ENCODE measurements at regions not wholly inside any gene's neighbourhood (a gene's known extent, or its start where the extent isn't known, plus 50 kb on each side); places are given as distances from the start of the nearest gene placed in this dataset.

DNA sequence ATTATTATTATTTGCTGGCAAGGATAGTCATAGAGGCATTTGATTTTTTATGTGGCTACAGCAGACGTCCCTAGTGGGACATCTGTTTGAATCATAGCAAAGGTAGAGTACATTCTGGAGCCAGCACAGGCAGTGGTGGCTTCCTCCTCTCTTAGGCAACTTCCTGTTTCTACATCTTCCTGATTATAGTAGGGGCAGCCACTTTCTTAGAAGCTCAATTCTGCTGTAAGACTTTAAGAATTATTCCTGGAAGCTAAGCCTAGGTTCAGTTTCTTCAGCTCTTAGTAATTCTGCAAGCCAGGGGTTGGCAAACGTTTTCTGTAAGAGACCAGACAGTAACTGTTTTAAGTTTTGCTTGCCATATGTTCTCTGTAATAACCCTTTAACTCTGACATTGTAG, 129.3 kb upstream of the TENM4 start:
- DNase-seq (ENCODE audit: low read depth), result no peak
- TF ChIP-seq, protein P1, sequence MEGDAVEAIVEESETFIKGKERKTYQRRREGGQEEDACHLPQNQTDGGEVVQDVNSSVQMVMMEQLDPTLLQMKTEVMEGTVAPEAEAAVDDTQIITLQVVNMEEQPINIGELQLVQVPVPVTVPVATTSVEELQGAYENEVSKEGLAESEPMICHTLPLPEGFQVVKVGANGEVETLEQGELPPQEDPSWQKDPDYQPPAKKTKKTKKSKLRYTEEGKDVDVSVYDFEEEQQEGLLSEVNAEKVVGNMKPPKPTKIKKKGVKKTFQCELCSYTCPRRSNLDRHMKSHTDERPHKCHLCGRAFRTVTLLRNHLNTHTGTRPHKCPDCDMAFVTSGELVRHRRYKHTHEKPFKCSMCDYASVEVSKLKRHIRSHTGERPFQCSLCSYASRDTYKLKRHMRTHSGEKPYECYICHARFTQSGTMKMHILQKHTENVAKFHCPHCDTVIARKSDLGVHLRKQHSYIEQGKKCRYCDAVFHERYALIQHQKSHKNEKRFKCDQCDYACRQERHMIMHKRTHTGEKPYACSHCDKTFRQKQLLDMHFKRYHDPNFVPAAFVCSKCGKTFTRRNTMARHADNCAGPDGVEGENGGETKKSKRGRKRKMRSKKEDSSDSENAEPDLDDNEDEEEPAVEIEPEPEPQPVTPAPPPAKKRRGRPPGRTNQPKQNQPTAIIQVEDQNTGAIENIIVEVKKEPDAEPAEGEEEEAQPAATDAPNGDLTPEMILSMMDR (IDR thresholded peaks at IDR 0.05; ENCODE audit: insufficient read depth, low read length, poor library complexity, severe bottlenecking), result no peak
- no peaks in the 10 kb centered on the region for H3K36me3 ChIP-seq (ENCODE audit: control insufficient read depth, insufficient read depth, low read length)
- H3K4me3 ChIP-seq (ENCODE audit: low read depth, low read length), result no peak overlapping the region
- no peaks in the 10 kb centered on the region for H3K27me3 ChIP-seq (ENCODE audit: control insufficient read depth, insufficient read depth, low read length)

DNA sequence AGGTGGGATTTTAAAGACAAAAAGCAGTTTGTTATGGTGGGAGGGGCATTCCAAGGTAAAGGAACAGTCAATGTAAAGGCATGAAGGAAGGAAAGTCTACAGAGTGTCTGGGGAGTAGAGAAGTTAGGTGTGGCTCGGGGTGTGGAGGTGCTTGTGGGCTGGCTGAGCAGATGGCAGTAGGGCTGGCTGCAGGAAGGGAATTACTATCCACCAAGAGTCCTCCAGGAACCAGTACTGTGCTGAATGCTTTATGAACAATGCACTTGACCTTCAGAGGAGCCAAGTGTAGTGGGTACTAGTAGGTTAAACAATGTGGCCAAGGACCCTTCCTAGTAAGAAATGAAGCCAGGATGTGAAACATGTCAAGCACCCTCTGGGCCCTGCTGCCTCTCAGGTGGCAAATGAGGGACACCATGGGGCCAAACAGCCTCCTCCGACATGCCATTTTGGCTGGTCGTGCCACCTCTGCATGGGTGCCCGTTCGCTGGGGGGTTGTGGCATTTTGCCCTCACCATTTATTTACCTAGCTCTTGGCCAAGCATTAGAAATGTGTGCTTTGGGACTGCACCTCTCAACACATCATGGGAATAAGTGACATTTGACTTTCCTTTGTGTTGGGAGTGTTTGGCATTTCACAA, 123.6 kb upstream of the TENM4 start:
- DNase-seq (ENCODE audit: low read depth), result no peak
- Histone ChIP-seq H3K27me3 (ENCODE audit: control insufficient read depth, insufficient read depth, low read length) (no peaks in the 10 kb centered on the region), H3K36me3 (ENCODE audit: control insufficient read depth, insufficient read depth, low read length) (no peaks in the 10 kb centered on the region), H3K4me3 (ENCODE audit: low read depth, low read length) (no peak overlapping the region)
- TF ChIP-seq, protein P1 (IDR thresholded peaks at IDR 0.05; ENCODE audit: insufficient read depth, low read length, poor library complexity, severe bottlenecking), result no peak

DNA sequence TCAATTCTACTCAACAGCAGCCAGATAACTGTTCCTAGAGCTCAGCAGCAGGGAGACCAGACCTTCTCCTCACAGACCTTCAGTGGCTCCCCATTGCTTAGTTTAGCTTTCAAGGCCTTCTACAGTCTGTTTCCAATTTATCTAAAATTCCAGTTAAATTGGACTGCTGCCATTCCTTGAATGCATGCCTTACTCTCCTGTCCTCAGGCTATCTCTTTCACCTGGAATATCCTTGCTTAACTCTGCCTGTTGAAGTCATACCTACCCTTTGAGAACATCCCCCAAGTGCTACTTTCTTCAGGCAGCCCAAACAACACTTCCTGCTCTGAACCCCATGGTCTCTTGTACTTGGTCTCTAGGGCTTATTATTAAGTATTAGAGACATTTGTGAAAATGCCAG, 120.7 kb upstream of the TENM4 start:
- no peak for DNase-seq (ENCODE audit: low read depth)
- H3K36me3 ChIP-seq (ENCODE audit: control insufficient read depth, insufficient read depth, low read length), result no peaks in the 10 kb centered on the region
- H3K27me3 ChIP-seq (ENCODE audit: control insufficient read depth, insufficient read depth, low read length), result no peaks in the 10 kb centered on the region
- TF ChIP-seq, protein P1 (IDR thresholded peaks at IDR 0.05; ENCODE audit: insufficient read depth, low read length, poor library complexity, severe bottlenecking), result no peak
- H3K4me3 ChIP-seq (ENCODE audit: low read depth, low read length), result no peak overlapping the region

DNA sequence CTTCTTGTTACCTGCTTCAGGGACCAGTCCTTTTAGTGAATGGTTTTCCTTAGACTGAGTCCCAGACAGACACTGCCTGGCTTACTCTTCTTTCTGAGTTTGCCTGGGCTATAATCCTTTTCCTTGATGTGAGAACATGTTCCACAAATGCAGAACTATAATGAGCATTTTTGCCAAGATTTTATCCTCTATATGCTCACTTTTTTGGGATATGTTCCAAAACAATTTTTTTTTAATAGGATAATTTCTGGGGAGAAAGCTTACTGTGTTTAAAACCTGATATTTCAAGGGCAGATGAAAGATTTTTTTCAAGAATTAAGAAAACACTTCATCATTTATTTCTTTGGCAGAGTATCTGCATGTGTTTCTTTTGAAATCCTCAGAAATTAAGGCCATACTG, 110.0 kb upstream of the TENM4 start:
- Histone ChIP-seq H3K27me3 (ENCODE audit: control insufficient read depth, insufficient read depth, low read length) (no peaks in the 10 kb centered on the region), H3K4me3 (ENCODE audit: low read depth, low read length) (no peak overlapping the region), H3K36me3 (ENCODE audit: control insufficient read depth, insufficient read depth, low read length) (no peaks in the 10 kb centered on the region)
- TF ChIP-seq, protein P1 (IDR thresholded peaks at IDR 0.05; ENCODE audit: insufficient read depth, low read length, poor library complexity, severe bottlenecking), result no peak
- no peak for DNase-seq (ENCODE audit: low read depth)

DNA sequence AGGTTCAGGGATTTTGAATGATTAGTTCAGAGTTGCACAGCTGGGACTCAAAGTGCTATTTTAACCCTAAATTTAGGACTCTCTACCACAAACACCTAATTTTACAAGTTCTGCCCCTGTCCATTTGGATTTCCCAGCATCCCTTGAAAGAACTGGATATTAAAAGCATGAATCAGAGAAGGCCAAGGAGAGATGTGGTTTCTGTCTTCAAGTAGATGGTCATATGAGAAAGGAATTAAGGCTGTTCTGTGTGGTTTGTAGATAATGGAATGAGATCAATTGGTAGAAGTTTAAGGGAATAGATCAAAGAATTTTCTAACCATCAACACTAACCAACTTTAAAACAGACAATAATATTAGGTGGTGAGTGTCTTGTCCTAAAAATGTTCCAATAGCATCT, 106.4 kb upstream of the TENM4 start:
- DNase-seq (ENCODE audit: low read depth), result no peak
- TF ChIP-seq, protein P1 (IDR thresholded peaks at IDR 0.05; ENCODE audit: insufficient read depth, low read length, poor library complexity, severe bottlenecking), result no peak
- Histone ChIP-seq H3K36me3 (ENCODE audit: control insufficient read depth, insufficient read depth, low read length) (no peaks in the 10 kb centered on the region), H3K27me3 (ENCODE audit: control insufficient read depth, insufficient read depth, low read length) (no peaks in the 10 kb centered on the region), H3K4me3 (ENCODE audit: low read depth, low read length) (no peak overlapping the region)

DNA sequence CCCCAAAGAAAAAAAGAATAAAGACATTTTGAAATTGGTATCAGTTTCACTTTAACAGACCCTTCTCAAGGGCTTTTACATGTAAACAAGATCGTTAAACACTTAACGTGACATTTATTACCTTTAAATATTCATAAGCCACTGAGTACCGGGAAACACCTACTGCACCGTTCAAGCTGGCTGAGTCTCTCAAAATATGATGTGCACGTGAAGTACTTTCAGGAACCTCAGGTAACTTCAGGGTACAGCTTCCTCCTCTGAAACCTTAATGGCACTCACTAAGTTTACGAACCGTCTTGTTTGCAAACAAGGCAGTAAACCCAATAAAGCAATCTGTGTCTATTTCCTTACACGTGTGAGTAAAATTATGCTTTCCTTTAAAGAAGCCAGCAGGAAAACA, 105.5 kb upstream of the TENM4 start:
- no peaks in the 10 kb centered on the region for H3K36me3 ChIP-seq (ENCODE audit: control insufficient read depth, insufficient read depth, low read length)
- no peak for DNase-seq (ENCODE audit: low read depth)
- no peak overlapping the region for H3K4me3 ChIP-seq (ENCODE audit: low read depth, low read length)
- TF ChIP-seq, protein P1 (IDR thresholded peaks at IDR 0.05; ENCODE audit: insufficient read depth, low read length, poor library complexity, severe bottlenecking), result no peak
- no peaks in the 10 kb centered on the region for H3K27me3 ChIP-seq (ENCODE audit: control insufficient read depth, insufficient read depth, low read length)
